Effector memory CD8-positive, alpha-beta T cell (primary cell): ENCODE measurements at regions not wholly inside any gene's neighbourhood (a gene's known extent, or its start where the extent isn't known, plus 50 kb on each side); places are given as distances from the start of the nearest gene placed in this dataset.
"Not testable (repeated sequence)": the region's sequence is repeated elsewhere in the genome, so short reads cannot be mapped to it uniquely, and the experiment has no call there.

Experiments used
- ATAC-seq: fragments of 150-1000 bp; cut with Tn5 transposase; replicated peaks from 2 replicates; pipeline ENCODE4 v1.10.0; 2021; ENCODE audit warnings: mild to moderate bottlenecking, moderate library complexity
- DNase-seq, 3 experiments: peaks; one replicate each; pipeline ENCODE4 v3.0.0; 2021
- H3K27ac Mint-ChIP-seq, 2 donors: one replicate each; pipeline ENCODE4 v1.8.0; 2022; ENCODE audit warnings: mild to moderate bottlenecking in 2 of 2, mixed read lengths in 2 of 2, moderate library complexity in 2 of 2
- H3K27me3 Mint-ChIP-seq, 2 donors: one replicate each; pipeline ENCODE4 v1.8.0; 2022; ENCODE audit warnings: mixed read lengths in 2 of 2
- H3K36me3 Mint-ChIP-seq: one replicate; pipeline ENCODE4 v1.8.0; 2022; ENCODE audit warnings: mild to moderate bottlenecking, moderate library complexity, mixed read lengths; ENCODE audit not compliant: insufficient read depth
- H3K4me1 Mint-ChIP-seq, 2 donors: one replicate each; pipeline ENCODE4 v1.8.0; 2022; ENCODE audit warnings: low read depth in 2 of 2, mixed read lengths in 2 of 2
- H3K4me3 Mint-ChIP-seq, 2 donors: one replicate each; pipeline ENCODE4 v1.8.0; 2022; ENCODE audit warnings: mild to moderate bottlenecking in 2 of 2, mixed read lengths in 2 of 2, moderate library complexity in 2 of 2
- H3K9me3 Mint-ChIP-seq, 2 donors: one replicate each; pipeline ENCODE4 v1.8.0; 2022; ENCODE audit warnings: mixed read lengths in 2 of 2

- not testable (repeated sequence) for H3K4me1 Mint-ChIP-seq, DNase-seq, H3K27ac Mint-ChIP-seq
Observed at GRCh38 chr11:24415955-24416636, 80.8 kb upstream of the LUZP2 start.

GRCh38 chr11:24421766-24422165, 75.1 kb upstream of the LUZP2 start:
- no peaks in the 10 kb centered on the region for H3K4me1 Mint-ChIP-seq
- H3K27me3 Mint-ChIP-seq = no peaks in the 10 kb centered on the region
- no peak overlapping the region for H3K4me3 Mint-ChIP-seq
- no peak for ATAC-seq
- H3K36me3 Mint-ChIP-seq = no peaks in the 10 kb centered on the region
- peaks cover 4% of the 10 kb centered on the region in 2 donors for H3K9me3 Mint-ChIP-seq
- DNase-seq = no peak
- H3K27ac Mint-ChIP-seq = no peak overlapping the region

More at GRCh38 chr11:24415955-24416636, 80.8 kb upstream of the LUZP2 start:
- H3K27me3 Mint-ChIP-seq, H3K36me3 Mint-ChIP-seq, ATAC-seq, H3K9me3 Mint-ChIP-seq, H3K4me3 Mint-ChIP-seq: not testable (repeated sequence)

- DNase-seq (no peak), ATAC-seq (no peak)
- Mint-ChIP-seq H3K9me3 (peaks cover 1 to 4% of the 10 kb centered on the region in 2 donors), H3K4me3 (no peak overlapping the region), H3K36me3 (no peaks in the 10 kb centered on the region), H3K27me3 (no peaks in the 10 kb centered on the region), H3K4me1 (no peaks in the 10 kb centered on the region), H3K27ac (no peak overlapping the region)
Observed at GRCh38 chr11:24422376-24422775, 74.5 kb upstream of the LUZP2 start.

GRCh38 chr11:24437123-24437522, 59.7 kb upstream of the LUZP2 start:
- H3K4me3 Mint-ChIP-seq = no peak overlapping the region
- H3K36me3 Mint-ChIP-seq = no peaks in the 10 kb centered on the region
- no peaks in the 10 kb centered on the region for H3K27me3 Mint-ChIP-seq
- H3K4me1 Mint-ChIP-seq = no peaks in the 10 kb centered on the region
- H3K9me3 Mint-ChIP-seq = peaks cover 4 to 12% of the 10 kb centered on the region in 2 donors
- no peak overlapping the region for H3K27ac Mint-ChIP-seq
- DNase-seq = no peak
- no peak for ATAC-seq
